ENCODE measurements at regions not wholly inside any gene's neighbourhood (a gene's known extent, or its start where the extent isn't known, plus 50 kb on each side); places are given as distances from the start of the nearest gene placed in this dataset.

DNA sequence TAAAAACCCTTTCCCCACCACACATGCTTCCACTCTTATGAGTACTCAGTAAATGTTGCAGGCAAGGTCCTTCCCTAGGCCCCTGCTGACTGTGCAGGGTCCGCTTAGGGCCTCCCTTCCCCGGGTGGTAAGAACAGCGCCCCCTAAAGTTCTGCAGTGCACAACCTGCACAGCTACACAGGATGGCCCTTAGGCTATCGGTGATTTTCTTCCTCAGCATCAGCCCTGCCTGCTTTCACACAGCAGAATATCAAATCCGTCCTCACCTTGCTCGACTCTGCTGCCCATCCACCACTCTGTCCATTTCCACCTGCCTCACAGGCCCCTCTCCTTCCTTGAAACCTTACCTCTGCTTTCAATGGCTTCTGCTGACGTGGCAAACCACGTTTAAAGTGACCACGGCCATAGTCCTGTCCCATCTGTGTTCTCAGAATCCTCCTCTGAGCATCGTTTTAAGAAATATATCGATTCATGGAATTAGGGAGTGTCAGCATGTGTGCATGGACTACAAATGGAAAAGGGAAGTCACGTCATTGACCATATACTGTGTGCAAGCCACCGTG, 51.4 kb upstream of the TMEM132E start:
- DNase-seq (ENCODE audit: low read depth): no peak

DNA sequence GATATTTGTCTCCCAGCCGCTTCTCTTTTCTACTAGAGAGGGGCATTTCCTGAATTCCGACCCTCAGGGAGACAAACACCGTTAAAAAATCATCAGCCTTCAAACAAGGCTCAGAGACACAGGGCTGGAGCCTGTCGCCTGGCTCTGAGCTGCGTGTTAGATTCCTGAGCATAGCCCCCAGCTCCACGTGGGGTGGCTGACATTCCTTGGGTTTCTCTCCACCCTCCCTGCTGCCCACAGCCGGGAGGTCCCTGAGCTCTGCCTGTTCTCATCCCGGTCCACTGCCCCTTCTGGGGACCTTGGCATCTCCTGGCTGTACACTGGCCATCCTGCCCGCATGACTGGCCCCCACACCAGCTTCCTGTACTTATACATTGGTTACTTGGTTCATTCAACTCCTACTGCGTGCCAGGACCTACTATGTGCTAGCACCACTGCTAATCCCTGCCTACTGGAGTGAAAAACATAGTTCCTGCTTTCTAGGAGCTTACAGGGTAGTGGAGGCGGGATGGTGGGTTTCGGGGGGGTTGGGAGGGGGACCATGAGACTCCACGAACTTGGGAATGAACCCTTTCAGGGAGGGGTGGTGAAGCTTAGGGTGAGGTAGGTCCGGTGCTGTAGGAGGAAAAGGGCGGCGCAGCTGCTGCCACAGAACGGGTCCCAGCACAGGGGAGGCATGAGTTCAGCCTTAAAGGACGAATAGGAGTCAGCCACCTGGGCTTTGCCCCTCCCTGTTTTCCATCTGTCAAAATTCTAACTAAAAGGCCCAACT, 52.1 kb upstream of the TMEM132E start:
- DNase-seq (ENCODE audit: low read depth): no peak

DNA sequence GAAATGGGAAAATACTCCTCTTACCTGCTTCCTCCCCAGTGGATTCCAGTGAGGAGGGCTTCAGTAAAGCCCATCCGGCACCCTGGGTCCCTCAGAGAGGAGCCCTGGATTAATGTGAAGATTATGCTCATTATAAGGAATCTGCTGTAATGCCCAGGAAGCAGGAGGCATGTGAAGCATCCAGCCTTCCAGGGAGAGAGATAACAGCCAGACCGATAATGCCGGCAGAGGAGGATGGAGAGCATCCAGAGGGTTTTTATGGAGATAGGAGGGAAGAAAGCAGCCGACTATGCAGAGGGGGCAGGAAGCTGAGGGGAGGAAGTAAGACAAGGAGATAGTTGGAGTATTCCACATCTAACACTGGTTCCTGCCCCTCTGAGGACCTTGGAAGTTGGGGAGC, 53.7 kb upstream of the TMEM132E start:
- no peak for DNase-seq (ENCODE audit: low read depth)

DNA sequence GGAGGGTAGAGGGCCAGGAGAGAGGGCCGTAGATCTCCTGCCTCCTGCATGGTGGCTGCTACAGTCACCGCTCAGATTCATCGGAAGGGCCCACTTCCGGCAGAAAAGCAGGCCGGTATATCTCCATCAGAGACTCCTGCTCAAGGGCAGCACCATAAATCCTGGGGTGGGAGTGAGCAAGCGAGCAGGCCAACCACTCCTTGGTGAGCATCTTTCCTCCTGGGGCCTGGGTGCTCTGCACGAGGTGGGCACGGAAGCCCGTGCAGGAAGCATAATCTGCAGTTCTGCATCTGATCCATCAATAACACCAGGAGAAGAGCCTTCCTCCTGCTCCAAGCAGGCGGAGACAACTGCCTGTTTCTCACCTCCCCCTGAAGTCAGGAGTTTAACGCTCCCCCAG, 57.4 kb upstream of the TMEM132E start:
- no peak for DNase-seq (ENCODE audit: low read depth)

DNA sequence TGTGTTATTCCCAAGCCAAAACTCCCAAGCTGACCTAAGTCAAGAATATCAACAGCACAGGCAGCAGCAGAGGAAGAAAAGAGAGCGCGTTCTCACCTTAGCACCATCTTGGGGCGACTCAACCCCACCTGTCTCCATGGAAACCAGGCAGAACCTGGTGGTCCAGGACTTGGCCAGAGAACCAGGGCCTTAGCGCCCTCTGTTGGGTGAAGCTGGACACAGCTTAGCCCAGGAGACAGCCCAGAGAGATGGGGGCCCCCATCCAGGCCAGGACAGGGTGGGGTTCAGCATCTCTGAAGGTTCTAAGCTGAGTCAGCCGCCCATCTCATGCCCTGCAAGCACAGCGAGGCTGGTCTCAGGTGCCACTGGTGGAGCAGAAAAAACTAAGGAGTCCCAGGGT, 60.1 kb upstream of the TMEM132E start:
- DNase-seq (ENCODE audit: low read depth): peak; percentile 8

DNA sequence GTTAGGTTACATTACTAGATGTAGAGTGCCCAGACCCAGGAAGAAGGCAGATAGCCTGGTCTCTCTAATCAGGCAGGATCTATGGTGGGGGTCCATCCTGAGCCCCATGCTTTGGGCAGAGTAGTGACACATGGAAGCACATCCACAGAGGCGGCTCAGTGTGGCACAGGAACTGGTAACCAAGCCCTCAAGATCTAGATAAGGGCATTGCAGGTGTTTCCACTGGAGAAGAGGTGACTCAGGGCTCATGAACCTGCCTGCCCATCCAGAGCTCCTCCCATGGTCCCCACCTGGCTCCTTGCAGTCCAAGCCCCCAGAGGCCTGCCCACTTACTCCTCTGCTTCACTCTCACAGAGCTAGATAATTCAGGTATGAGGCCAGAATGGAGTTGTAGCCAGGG, 62.0 kb upstream of the TMEM132E start:
- no peak for DNase-seq (ENCODE audit: low read depth)

DNA sequence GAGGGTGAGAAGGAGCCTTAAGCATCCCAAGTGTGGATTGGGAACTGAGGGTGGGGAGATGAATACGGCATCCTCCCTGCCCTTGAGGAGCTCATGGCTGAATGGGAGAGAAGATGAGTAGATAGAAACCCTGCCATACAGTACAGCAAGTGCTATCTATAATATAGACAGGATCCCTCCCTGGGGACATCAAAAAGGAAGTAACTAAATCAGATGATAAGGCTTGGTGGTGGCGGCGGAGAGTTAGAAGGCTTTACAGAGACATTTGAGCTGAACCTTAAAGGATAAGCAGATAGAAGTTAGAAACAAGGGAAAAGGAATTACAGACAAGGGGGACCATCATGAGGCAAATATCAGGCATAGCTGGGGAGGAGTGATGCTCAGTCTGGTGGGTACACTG, 67.5 kb upstream of the TMEM132E start:
- no peak for DNase-seq (ENCODE audit: low read depth)

DNA sequence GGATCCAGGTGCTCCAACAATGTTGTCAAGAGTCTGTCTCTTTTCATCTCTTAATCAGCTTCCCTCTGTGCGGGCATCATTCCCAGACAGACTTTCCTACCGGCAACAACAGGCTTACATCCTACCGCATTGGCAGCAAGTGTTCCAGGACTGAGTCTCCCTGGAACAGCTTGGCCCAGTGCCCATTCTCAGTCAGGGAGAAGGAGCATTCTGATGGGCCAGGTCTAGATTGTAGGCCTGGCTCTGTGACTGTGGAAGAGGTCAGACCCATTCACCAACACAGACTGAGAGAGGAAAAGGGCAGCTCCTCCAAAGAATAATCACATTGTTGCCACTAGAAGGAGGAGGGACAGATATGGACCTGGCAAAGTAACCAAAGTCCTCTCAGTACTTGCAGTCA, 68.1 kb upstream of the TMEM132E start:
- DNase-seq (ENCODE audit: low read depth): no peak

DNA sequence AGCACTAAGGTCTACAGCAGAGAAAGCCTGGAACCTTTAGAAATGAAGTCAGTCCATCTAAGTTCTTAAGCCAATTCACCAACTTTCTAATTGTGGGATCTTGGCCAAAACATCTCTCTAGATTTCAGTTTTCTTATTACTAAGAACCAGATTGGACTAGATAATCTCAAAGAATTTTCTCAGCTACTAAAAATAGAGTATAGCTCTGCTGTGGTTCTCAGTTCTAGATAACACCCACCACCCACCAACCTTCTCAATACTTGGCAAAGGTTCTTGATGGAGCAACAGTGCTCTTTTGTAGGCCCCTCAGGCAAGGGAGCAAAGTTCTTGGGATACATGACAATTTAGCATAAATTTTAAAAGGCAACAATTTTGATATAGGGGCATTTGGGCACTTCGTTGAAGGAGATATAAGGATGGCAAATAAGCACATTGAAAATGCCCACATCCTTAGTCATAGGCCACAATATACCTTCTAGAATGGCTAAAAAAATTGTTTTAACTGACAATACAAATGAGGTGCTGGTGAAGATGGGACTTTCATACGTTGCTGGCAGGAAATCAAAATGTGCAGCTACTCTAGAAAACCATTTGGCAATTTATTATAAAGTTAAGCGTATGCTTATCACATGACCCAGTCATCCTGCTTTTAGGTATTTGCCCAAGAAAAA, 74.4 kb upstream of the TMEM132E start:
- DNase-seq (ENCODE audit: low read depth): no peak

DNA sequence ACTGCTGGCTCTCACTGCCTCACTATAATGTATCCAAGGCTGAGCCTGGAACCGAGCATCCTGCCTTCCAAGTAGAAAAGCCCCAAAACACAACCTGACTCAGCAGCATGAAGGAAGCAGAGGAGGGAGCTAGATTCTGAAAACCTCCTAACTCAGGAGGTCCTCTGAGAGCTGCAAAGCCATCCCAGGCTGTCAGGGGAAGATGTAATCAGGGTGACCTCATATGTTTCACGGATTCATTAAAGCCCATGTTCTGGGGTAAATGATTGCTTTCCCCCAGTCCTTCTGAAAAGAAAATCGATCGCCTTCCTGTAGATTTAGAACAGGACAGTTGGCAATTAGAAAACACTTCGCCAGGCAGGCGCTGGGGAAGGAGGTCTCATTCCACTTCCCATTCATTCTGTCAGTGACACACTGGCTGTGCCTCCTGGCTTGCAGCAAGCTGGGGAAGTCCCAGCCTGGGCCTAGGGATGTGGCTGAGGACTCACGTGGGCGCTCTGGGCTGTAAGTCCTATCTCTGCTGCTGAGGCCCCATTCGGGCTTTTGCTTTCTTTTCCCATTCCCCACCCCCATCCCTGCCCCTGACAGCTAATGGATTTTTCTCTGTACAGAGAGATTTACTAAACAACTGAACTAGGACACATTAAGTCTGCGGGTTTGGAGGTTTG, 75.7 kb upstream of the TMEM132E start:
- DNase-seq (ENCODE audit: low read depth): no peak

DNA sequence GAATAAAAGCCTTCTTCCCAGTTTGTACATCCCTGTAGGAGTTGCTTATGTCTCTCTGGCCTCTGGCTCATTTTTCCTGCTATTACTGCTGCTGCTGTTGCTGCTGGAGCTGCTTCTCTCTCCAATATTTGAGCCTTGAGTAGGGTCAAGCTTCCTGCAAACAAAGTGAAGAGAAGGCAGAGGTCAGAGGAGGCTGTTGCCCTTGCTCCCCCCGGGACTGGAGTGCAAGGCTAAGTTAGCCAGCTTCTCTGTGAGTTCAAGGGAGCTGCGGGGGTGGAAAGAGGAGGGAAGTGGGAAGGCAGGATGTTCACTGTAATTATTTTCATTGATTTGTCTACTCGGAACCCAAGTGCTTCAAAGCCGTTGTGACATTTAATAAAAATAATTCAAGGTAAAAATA, 77.0 kb upstream of the TMEM132E start:
- DNase-seq (ENCODE audit: low read depth): no peak

DNA sequence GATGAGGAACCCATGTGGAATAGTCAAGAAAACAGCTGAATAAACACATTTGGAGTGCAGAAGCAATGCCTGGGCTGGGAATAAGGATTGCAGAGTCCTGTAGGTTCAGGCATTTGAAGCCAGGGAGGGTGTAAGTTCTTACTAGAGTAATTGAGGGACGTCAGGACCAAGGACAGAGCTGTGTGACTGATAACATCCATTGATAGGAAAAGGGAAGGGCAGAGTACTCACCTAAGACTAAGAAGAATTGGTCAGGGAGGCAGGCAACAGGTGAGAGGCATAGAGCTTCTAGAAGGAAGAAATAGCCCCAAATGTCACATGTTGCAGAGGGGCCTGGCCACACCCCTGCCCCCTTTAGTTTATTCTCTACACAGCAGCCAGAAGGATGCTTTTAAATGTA, 79.8 kb upstream of the TMEM132E start:
- DNase-seq (ENCODE audit: low read depth): no peak

DNA sequence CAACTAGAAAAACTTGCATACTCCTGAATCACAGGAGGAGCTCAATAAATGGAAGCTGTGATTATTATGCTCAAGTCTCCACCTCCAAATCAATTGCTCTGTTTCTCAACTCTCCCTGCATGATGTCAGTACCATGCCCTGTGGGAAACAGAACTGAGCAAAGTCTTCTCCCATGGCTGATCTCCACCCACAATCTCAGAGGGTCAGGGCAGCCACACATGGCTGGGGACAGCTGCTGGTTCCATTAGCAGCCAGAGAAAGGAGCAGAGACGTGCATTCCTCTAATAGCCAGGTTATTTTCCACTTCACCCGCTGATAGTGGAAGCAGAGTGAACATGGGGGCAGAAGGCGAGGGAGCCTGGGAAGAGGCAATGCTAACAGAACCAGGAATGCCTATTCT, 85.5 kb upstream of the TMEM132E start:
- no peak for DNase-seq (ENCODE audit: low read depth)

DNA sequence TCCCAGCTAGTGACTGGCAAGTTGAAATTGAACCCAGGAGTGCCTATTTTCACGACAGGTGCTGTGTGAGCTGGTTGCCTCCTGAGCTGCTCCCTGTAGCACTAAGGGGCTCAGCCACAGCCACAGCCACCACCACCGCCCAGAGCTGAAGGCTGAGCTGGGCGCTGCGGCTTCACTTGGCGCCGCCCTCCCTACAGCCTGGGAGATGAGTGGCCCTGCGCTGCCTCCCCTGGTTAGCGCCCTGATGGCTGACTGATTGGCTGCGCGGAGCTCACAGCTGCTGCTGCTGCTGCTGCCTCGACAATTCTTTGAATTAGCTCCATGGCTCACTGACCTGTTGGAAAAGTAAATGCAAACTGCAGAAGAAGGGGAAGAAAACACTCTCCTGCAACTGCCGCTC, 91.8 kb upstream of the TMEM132E start:
- no peak for DNase-seq (ENCODE audit: low read depth)

DNA sequence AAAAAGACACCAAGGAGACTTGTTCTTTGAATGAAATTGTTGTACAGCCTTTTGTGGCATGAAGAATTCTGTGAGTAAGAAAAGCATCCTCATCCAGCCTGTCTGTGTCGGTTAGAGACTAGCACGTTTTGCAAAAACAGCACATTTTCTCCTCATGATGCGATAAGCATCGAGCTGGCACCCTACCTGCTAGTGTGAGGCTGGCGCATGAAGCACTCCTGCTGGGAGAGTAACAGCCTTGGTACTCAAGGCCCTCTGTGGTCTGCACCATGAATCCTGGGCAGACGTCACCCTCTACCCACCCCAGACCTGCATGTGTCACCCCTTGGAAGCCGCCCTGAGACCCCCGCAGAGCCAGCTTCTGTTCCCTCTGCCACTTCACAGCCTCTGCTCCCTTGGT, 92.6 kb upstream of the TMEM132E start:
- no peak for DNase-seq (ENCODE audit: low read depth)

DNA sequence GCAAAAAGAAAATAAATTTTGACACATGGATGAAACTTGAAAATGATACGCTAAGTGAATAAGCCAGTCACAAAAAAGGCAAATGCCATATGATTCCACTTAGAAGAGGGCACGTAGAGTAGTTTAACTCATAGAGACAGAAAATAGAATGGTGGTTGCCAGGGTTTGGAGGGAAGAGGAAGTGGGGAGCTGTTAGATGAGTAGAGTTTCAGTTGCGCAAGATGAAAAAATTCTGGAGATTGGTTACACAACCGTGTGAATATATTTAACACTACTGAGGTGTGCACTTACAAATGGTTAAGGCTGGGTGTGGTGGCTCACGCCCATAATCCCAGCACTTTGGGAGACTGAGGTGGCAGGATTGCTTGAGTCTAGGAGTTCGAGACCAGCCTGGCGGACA, 93.4 kb upstream of the TMEM132E start:
- DNase-seq (ENCODE audit: low read depth): no peak

DNA sequence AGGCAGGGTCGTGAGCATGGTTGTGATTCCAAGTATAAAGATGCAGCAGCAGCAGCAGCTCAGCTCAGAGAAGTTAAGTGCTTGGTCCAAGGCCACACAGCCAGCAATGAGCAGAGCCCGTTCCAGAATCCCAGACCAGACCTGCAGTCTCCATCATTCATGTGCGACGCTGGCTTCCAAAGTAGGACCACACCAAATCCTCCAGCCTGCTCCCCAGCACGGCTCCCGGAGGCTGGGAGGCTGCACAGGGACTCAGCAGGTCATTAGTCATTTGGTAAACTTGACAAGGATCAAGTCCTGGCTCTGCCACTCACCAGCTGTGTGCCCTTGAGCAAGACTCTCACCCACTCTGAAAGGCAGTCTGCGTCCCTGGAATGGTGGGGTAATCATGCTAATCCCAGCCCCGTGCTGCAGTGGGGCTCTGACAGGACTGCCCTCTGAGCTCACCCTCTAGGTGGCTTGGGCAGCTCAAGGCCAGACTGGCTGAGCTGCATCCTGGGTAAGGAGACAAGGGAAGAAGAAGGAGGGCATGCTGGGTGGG, 95.1 kb upstream of the TMEM132E start:
- DNase-seq (ENCODE audit: low read depth): no peak

DNA sequence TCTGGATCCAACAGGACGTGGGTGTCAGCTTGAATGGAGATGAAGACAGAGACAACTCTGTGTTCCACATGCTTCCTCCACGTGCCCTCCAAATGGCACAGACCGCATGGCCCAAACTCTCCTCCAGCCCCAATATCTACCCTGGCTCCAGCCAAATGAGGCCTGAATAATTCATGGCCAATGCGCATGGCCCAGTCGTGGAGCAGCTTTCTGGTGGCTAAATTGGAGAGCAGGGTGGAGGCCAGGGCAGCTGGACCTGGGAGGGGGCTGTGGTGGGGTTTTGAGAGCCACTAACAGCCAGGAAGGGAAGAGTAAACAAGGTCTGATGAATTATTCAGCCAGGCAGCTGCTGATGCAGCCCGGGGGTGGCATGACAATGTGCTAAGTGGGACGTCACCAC, 96.7 kb upstream of the TMEM132E start:
- no peak for DNase-seq (ENCODE audit: low read depth)

DNA sequence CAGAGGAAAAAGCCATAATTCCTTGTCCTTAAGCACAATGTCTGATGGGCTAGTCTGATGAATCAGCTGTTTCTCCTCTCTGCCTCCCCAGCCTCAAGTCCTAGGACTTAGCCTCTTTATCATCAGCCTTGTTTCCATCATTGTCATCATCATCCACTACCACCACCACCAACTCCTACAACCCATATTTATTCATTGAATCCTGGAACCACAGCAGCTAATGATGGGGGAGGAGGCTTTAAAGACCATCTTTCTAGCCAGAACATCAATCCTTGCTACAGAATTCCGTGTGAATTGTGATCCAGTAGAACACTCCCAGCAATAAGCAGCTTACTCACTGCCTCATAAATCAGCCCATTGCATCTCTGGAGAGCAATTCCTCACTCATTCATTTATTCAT, 97.6 kb upstream of the TMEM132E start:
- DNase-seq (ENCODE audit: low read depth): no peak

DNA sequence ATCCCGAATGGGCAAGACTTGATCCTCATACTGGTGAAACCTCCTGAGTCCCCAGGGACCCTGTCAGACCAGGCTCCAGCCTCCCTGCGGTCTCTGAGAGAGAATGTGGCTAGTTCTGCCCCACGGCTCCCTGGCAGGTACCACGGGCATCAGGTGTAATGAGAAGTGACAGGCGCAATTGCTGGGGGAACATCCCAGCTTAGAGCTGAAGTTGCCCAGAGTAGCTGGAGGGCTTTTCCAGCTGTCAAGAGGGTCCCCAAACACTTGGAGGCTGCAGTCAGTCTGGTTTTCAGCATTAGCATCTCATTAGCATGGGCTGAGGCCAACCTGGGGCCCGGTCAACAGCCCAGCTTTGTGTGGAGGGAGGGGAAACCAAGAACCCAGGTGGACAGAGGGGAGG, 100.0 kb upstream of the TMEM132E start:
- no peak for DNase-seq (ENCODE audit: low read depth)

DNA sequence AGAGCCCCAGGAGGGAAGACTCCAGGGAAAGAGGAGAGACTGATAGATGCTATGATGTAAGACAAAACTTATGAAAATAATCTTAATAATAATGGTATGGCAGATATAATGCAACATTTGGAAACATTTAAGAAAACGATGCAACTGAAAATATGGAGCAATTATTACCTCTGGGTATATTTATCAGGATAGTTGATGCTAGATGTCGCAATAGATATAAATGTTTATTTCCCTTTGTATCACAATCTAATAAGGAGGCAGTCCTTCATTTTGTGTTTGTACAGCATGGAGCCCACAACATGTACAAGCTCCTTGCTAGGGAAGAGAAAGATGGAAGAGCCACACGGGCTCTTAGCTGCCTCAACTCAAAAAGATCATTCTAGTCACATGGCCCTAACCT, 101.1 kb upstream of the TMEM132E start:
- no peak for DNase-seq (ENCODE audit: low read depth)

DNA sequence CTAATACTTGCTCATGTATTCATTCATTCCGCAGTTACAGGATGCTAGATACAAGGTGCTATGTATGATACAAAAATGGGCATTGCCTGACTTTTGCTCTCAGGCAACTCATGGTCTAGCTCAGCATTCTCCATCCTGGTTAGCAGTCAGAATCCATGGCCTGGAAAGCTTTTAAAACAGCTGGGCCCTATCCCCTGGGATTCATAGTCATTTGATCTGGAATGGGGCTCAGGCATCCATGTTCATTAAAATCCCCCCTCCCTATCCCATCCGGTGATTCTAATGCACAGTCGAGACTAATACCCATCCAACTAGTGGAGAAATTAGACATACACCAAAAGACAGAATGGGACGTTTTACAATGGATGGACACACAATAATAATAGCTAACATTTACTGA, 104.1 kb upstream of the TMEM132E start:
- no peak for DNase-seq (ENCODE audit: low read depth)

Measured in HT1080 (cell line).